ENCODE measurements at regions not wholly inside any gene's neighbourhood (a gene's known extent, or its start where the extent isn't known, plus 50 kb on each side); places are given as distances from the start of the nearest gene placed in this dataset.
"Not testable (repeated sequence)": the region's sequence is repeated elsewhere in the genome, so short reads cannot be mapped to it uniquely, and the experiment has no call there.

DNA sequence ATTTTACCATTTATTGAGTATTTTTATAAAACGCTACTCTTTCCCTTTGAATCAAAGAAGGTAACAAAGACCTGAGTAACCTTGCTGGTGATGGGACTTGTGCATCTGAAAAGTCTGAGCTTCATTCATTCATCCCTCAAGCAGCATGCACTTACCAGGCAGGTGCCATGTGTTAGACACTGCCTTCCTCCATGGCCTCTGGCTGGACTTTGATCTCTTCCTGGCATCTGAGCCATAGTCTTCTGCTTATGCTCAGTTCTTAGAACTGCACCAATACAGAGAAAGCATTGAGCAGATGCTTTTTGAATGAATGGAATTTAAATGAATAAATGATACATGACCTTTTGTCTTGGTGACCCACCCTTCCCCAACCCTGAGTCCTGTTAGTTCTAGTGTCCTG is 251.4 kb upstream of the COPS8 start:
- DNase-seq, result no peak

- DNase-seq, result no peak
These were observed 250.2 kb upstream of the COPS8 start for GRCh38 chr2:236835307-236836024.

DNA sequence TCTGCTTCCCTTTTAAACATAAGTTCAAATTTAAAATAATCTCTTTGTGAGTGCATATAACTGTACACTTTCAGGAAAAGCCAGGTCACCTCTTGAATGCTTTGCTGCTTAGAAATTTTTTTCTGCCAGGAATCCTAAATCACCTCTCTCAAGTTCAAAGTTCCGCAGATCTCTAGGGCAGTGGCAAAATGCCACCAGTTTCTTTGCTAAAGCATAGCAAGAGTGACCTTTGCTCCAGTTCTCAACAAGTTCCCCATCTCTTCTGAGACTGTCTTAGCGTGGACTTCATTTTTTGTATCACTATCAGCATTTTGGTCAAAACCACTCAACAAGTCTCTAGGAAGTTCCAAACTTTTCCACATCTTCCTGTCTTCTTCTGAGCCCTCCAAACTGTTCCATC is 249.7 kb upstream of the COPS8 start:
- DNase-seq, result not testable (repeated sequence)

DNA sequence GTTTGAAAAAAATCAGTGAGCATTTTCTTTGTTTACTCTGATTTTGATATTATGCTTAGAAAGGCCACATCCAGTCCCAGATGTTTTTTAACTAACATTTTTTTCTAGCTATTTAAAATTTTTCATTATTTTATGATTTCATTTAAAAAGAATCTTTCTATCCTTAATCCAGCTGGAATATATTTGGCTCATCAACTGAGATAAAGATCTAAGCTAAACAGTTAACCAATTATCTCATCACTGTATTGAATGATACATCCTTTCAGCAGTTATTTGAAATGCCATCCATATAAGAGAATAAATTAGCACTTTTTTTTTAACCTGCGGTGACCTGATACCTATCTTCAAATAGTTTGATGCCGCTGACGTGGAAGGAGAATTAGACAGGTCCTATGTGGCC is 245.5 kb upstream of the COPS8 start:
- no peak for DNase-seq

GRCh38 chr2:236840857-236841256 is 244.8 kb upstream of the COPS8 start:
- no peak for DNase-seq

DNA sequence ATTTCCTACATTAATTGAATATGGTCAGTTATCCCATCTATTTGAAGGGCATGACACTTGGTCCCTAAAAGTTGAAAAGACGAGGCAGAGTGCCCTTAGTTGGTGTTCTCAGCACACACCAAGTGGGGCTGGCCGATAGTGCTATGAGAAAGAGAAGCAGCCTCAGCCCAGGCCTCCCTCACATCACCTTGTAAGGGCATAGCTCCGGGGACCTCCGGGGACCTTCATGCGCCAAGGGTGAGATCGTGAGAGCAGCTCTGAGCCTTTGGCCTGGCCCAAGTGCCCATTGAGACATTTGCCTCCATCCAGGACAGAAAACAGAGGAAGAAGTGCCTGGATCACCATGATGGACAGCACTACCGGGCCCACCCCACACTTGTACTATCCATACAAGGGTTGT is 244.3 kb upstream of the COPS8 start:
- no peak for DNase-seq

GRCh38 chr2:236843161-236843968 is 242.3 kb upstream of the COPS8 start:
- no peak for DNase-seq

DNA sequence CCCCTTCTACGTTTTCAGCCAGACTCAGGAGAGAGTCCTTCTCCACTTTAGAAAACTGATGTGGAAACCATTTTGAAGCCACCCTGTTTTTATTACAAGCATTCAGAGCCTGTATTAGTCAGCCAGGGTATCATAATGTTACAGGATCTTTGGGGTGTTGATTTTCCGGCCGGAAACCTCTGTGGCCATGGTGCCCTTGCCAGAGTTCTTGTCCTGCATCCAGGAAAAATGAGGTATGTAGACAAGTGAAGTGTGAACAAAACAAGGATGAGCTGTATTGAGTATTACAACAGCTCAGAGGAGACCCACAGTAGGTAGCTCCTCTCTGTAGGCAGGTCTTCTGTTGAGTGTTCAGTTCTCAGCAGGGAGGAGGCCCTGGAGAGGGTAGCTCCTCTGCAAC is 241.0 kb upstream of the COPS8 start:
- DNase-seq, result no peak

- no peak for DNase-seq
These were observed 238.7 kb upstream of the COPS8 start for GRCh38 chr2:236847023-236847422.

DNA sequence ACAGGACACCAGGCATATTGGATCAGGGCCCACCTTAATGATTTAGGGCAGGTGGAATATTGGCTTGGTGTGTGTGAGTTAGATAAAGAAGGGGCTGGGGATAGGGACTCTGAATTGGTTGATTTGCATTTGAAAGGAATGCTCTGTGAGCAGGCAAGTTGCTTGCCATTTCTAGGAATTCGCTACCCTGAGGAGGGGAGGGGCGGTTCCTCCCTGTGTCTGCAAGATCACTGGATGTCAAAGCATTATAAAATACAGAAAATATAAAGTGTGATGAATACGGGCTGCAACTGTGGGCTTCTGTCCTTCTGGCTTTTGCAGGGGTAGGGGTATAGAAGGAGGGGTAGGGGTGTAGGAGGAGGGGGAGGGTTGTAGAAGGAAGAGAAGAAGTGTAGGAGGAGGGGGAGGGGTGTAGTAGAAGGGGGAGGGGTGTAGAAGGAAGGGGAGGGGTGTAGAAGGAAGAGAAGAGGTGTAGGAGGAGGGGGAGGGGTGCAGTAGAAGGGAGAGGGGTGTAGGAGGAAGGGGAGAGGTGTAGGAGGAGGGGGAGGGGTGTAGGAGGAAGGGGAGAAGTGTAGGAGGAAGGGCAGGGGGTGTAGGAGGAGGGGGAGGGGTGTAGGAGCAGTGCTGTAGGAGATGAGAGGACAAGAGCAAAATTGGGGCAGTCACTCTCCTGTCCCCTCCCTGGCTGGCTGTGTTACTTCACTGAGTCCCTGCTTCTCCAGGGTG is 238.0 kb upstream of the COPS8 start:
- no peak for DNase-seq

DNA sequence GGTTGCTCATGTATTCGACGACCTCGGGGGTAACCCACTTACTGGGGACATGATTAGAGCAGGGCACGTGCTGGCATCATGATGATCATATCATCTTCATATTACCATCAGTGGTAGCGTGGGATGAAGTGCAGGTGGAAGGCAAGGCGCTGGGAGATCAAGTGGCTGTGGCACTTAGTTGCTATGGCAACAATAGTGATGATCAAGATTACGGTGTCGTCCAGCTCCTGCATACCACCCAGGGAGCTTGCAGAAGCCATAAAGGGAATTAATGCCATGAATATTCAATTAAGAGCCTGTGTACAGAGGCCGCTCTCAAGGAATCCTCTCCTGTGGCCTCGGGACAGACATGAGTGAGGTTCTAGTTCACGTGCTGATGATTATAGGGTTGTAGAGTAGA is 237.2 kb upstream of the COPS8 start:
- no peak for DNase-seq

GRCh38 chr2:236849508-236849907 is 236.2 kb upstream of the COPS8 start:
- no peak for DNase-seq

GRCh38 chr2:236849940-236850339 is 235.7 kb upstream of the COPS8 start:
- DNase-seq, result no peak

- DNase-seq, result no peak
These were observed 234.5 kb upstream of the COPS8 start for GRCh38 chr2:236851187-236851586.

- no peak for DNase-seq
These were observed 233.4 kb upstream of the COPS8 start for GRCh38 chr2:236852100-236852976.

DNA sequence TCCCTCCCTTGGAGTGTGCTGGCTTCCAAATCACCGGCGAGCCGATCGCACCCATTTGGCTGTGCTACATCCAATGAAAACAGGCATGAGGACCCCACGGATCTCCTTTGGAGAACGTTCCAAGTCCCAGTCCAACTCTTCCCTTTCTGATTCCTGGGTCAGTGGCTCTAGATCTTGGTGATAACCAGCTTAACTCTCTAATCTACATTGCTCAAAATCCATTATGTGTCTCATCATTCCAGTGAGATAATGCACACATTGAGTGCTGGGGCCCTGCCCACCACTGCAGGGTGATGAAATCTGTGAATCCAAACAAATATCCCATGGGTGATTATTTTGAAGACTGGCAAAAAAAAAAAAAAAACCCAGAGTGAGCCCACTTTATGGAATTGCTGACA is 232.7 kb upstream of the COPS8 start:
- no peak for DNase-seq

GRCh38 chr2:236853585-236854051 is 232.1 kb upstream of the COPS8 start:
- no peak for DNase-seq

DNA sequence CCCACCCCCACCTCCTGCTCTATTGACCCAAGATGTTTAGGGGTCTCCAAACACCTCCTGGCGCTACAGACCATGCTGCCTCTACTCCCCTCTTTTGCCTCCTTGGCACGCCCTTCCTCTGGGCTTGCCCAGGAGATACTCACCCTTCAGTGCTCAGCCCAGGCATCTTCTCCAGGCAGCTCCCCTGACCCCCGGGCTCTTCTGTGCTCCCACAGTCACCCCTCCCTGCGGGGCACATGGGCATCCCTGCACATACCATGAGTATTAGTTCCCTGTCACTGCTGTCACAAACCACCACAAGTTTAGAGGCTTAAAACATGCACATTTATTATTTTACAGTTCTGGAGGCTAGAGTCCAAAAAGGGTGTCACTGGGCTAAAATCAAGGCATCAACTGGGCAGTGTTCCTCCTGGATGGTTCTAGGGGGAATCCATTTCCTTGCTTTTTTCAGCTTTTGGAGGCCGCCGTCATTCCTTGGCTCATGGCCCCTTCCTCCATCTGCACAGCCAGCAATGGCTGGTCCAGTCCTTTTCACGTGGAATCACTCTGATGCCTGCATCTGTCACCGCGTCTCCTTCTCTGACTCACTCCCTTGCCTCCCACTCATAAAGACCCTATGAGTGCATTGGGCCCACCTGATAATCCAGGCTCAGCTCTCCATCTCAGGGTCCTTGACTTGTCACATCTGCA is 230.4 kb upstream of the COPS8 start:
- no peak for DNase-seq

- no peak for DNase-seq
These were observed 229.5 kb upstream of the COPS8 start for GRCh38 chr2:236855866-236856847.

DNA sequence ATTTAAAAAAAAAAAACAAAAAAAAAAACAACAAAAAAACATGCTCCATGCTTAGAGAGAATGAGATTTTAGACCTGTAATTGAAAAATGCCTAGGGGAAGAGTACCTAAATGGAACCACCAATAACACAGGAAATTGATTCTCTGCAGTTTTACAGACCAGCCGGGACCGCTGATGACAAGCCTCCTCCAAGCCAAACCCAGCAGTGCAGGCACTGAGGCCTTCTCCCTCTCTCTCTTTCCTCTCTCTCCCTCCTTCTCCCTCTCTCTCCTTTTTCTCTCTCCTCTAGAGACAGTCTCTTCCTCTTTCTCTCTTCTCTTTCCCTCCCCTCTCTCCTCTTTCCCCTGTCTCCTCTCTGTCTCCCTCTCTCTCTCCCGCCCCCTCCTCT is 228.8 kb upstream of the COPS8 start:
- no peak for DNase-seq

DNA sequence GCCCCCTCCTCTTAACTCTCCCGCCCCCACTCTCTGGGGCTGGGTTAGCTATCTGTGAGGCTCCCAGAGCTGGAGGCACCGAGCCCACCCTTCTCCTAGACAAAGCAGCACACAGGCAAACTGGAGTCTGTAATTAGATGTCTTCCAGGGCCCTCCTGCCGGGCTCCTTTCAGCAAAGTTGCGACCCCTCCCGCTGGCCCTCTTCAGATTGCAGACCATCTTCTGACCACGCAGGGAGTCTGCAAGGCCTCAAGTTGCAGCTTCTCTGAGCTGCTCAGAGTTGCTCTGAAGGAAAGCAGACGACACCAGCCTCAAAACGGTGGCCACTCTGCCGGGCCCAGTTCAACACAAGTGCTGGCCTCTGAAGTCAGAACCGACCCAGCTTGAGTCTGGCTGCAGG is 228.4 kb upstream of the COPS8 start:
- DNase-seq, result no peak

Measured in activated T-cell treated with anti-CD3 and anti-CD28 coated beads for 4 hours (primary cell).